Vagina (tissue), 2 donors: ENCODE measurements at regions not wholly inside any gene's neighbourhood (a gene's known extent, or its start where the extent isn't known, plus 50 kb on each side); places are given as distances from the start of the nearest gene placed in this dataset.

ENCODE experiments used
- DNase-seq, 2 donors: peaks; one replicate each; pipeline ENCODE4 v3.0.0-alpha.2; 2017; ENCODE audit errors: extremely low spot score in 2 of 2
- H3K27ac ChIP-seq: fragments of 200-600 bp; sonication (generic); one replicate; pipeline ENCODE4 v1.5.1; 2019
- H3K27me3 ChIP-seq: fragments of 200-600 bp; sonication (generic); one replicate; pipeline ENCODE4 v1.5.1; 2019
- H3K36me3 ChIP-seq, 2 donors: fragments of 200-600 bp; sonication (generic); one replicate each; pipeline ENCODE4 v1.5.1; 2017 to 2019
- H3K4me1 ChIP-seq: fragments of 200-600 bp; sonication (generic); one replicate; pipeline ENCODE4 v1.5.1; 2019
- H3K4me3 ChIP-seq, 2 donors: fragments of 200-600 bp; sonication (generic); 1 replicate in 1 of 2; 2 replicates in 1 of 2; pipeline ENCODE4 v1.5.1; 2016 to 2019
- H3K9me3 ChIP-seq: fragments of 200-600 bp; sonication (generic); one replicate; pipeline ENCODE4 v1.5.1; 2019
- CTCF ChIP-seq, 3 experiments: fragments of 450-650 bp in 2 of 3; fragments of 200-600 bp in 1 of 3; sonication (generic) in 1 of 3; IDR thresholded peaks; one replicate each; pipeline ENCODE4 v1.5.1; 2017 to 2019; ENCODE audit warnings: antibody characterized with exemption in 3 of 3, mild to moderate bottlenecking in 2 of 3, moderate library complexity in 2 of 3
- POLR2A ChIP-seq, 2 donors: fragments of 450-650 bp; IDR thresholded peaks; one replicate each; pipeline ENCODE4 v1.6.1; 2017; ENCODE audit warnings: antibody characterized with exemption in 2 of 2, mild to moderate bottlenecking in 2 of 2, moderate library complexity in 2 of 2
- POLR2AphosphoS5 ChIP-seq, 2 donors: sonication (generic); formaldehyde crosslinking; IDR thresholded peaks; one replicate each; pipeline ENCODE4 v1.9.0; 2017; ENCODE audit warnings: antibody characterized with exemption in 2 of 2, mild to moderate bottlenecking in 2 of 2, low read depth in 1 of 2; ENCODE audit not compliant: insufficient read depth in 1 of 2
- intact Hi-C: fragments of 100-400 bp; cut with DNase I; formaldehyde crosslinking; loops from one replicate; pipeline ENCODE4 v1.15.1; 2023

GRCh38 chr14:66300886-66301285, 185.3 kb upstream of the CCDC196 start:
- no peaks in the 10 kb centered on the region for H3K27me3 ChIP-seq
- no peak overlapping the region for H3K4me3 ChIP-seq
- H3K4me1 ChIP-seq, result no peaks in the 10 kb centered on the region
- intact Hi-C loops, result no loop called here
- TF ChIP-seq CTCF (IDR thresholded peaks at IDR 0.05), result no peak
- TF ChIP-seq POLR2AphosphoS5 (IDR thresholded peaks at IDR 0.05; ENCODE audit: insufficient read depth in 1 of 2, low read depth in 1 of 2), result no peak
- no peak for TF ChIP-seq POLR2A (IDR thresholded peaks at IDR 0.05)
- no peaks in the 10 kb centered on the region for H3K9me3 ChIP-seq
- H3K36me3 ChIP-seq, result no peaks in the 10 kb centered on the region
- DNase-seq, result no peak
- no peak overlapping the region for H3K27ac ChIP-seq

- Histone ChIP-seq H3K4me1 (no peaks in the 10 kb centered on the region), H3K27ac (no peak overlapping the region), H3K36me3 (no peaks in the 10 kb centered on the region), H3K4me3 (no peak overlapping the region), H3K27me3 (no peaks in the 10 kb centered on the region), H3K9me3 (no peaks in the 10 kb centered on the region)
- DNase-seq, result no peak
- TF ChIP-seq CTCF (IDR thresholded peaks at IDR 0.05) (no peak), POLR2A (IDR thresholded peaks at IDR 0.05) (no peak), POLR2AphosphoS5 (IDR thresholded peaks at IDR 0.05; ENCODE audit: insufficient read depth in 1 of 2, low read depth in 1 of 2) (no peak)
- intact Hi-C loops, result no loop called here
Measured at GRCh38 chr14:66306101-66306500, 180.1 kb upstream of the CCDC196 start.

- DNase-seq, result no peak
- H3K36me3 ChIP-seq, result no peaks in the 10 kb centered on the region
- no peaks in the 10 kb centered on the region for H3K4me1 ChIP-seq
- H3K4me3 ChIP-seq, result no peak overlapping the region
- no peak for TF ChIP-seq POLR2AphosphoS5 (IDR thresholded peaks at IDR 0.05; ENCODE audit: insufficient read depth in 1 of 2, low read depth in 1 of 2)
- no peak for TF ChIP-seq CTCF (IDR thresholded peaks at IDR 0.05)
- no peak for TF ChIP-seq POLR2A (IDR thresholded peaks at IDR 0.05)
- H3K27me3 ChIP-seq, result no peaks in the 10 kb centered on the region
- H3K27ac ChIP-seq, result no peak overlapping the region
- intact Hi-C loops, result no loop called here
- H3K9me3 ChIP-seq, result no peaks in the 10 kb centered on the region
Measured at GRCh38 chr14:66311058-66311457, 175.1 kb upstream of the CCDC196 start.

GRCh38 chr14:66311990-66312389, 174.2 kb upstream of the CCDC196 start:
- DNase-seq, result no peak
- H3K27me3 ChIP-seq, result no peaks in the 10 kb centered on the region
- H3K36me3 ChIP-seq, result no peaks in the 10 kb centered on the region
- no peak overlapping the region for H3K4me3 ChIP-seq
- TF ChIP-seq POLR2AphosphoS5 (IDR thresholded peaks at IDR 0.05; ENCODE audit: insufficient read depth in 1 of 2, low read depth in 1 of 2), result no peak
- no peak for TF ChIP-seq CTCF (IDR thresholded peaks at IDR 0.05)
- no peak for TF ChIP-seq POLR2A (IDR thresholded peaks at IDR 0.05)
- H3K27ac ChIP-seq, result no peak overlapping the region
- no peaks in the 10 kb centered on the region for H3K4me1 ChIP-seq
- intact Hi-C loops, result no loop called here
- H3K9me3 ChIP-seq, result no peaks in the 10 kb centered on the region

GRCh38 chr14:66312451-66312850, 173.7 kb upstream of the CCDC196 start:
- no peaks in the 10 kb centered on the region for H3K9me3 ChIP-seq
- intact Hi-C loops, result no loop called here
- DNase-seq, result no peak

More at GRCh38 chr14:66312451-66312850, 173.7 kb upstream of the CCDC196 start:
- H3K27ac ChIP-seq, result no peak overlapping the region
- no peak overlapping the region for H3K4me3 ChIP-seq
- TF ChIP-seq CTCF (IDR thresholded peaks at IDR 0.05), result no peak
- no peak for TF ChIP-seq POLR2AphosphoS5 (IDR thresholded peaks at IDR 0.05; ENCODE audit: insufficient read depth in 1 of 2, low read depth in 1 of 2)
- TF ChIP-seq POLR2A (IDR thresholded peaks at IDR 0.05), result no peak
- H3K27me3 ChIP-seq, result no peaks in the 10 kb centered on the region
- no peaks in the 10 kb centered on the region for H3K36me3 ChIP-seq
- H3K4me1 ChIP-seq, result no peaks in the 10 kb centered on the region
